Astrocyte (in vitro differentiated cells and primary cell): ENCODE measurements at regions not wholly inside any gene's neighbourhood (a gene's known extent, or its start where the extent isn't known, plus 50 kb on each side); places are given as distances from the start of the nearest gene placed in this dataset.
"Not testable (repeated sequence)": the region's sequence is repeated elsewhere in the genome, so short reads cannot be mapped to it uniquely, and the experiment has no call there.

Experiments
- DNase-seq: peaks from one replicate; pipeline ENCODE4 v3.0.0-alpha.2; 2010; ENCODE audit warnings: low read depth
- FAIRE-seq: peaks from 2 replicates; lab custom pipeline; 2011; peaks lifted over from hg19 to GRCh38; lab: Jason Lieb, UNC
- H2AFZ ChIP-seq: 2 replicates; pipeline ENCODE4 v1.6.0; 2012; ENCODE audit warnings: low read depth, low read length, inconsistent platforms
- H3K27ac ChIP-seq: 2 replicates; pipeline ENCODE4 v1.5.1; 2011; ENCODE audit warnings: low read depth, low read length, inconsistent platforms
- H3K27me3 ChIP-seq: 2 replicates; pipeline ENCODE4 v1.6.0; 2011; ENCODE audit warnings: low read length, inconsistent platforms; ENCODE audit not compliant: insufficient read depth
- H3K36me3 ChIP-seq: 2 replicates; pipeline ENCODE4 v1.5.1; 2011; ENCODE audit warnings: low read length, inconsistent platforms; ENCODE audit not compliant: insufficient read depth
- H3K4me1 ChIP-seq: 2 replicates; pipeline ENCODE4 v1.5.1; 2011; ENCODE audit warnings: low read length, inconsistent platforms; ENCODE audit not compliant: insufficient read depth
- H3K4me2 ChIP-seq: 2 replicates; pipeline ENCODE4 v1.6.0; 2012; ENCODE audit warnings: low read length, inconsistent platforms
- H3K4me3 ChIP-seq: 2 replicates; pipeline ENCODE4 v1.5.1; 2011; ENCODE audit warnings: low read depth, mild to moderate bottlenecking, low read length, inconsistent platforms; ENCODE audit not compliant: insufficient read depth
- H3K79me2 ChIP-seq: 2 replicates; pipeline ENCODE4 v1.6.0; 2012; ENCODE audit warnings: mild to moderate bottlenecking, low read length, inconsistent platforms; ENCODE audit not compliant: insufficient read depth
- H3K9ac ChIP-seq: 2 replicates; pipeline ENCODE4 v1.6.0; 2012; ENCODE audit warnings: mild to moderate bottlenecking, low read length, inconsistent platforms
- H3K9me3 ChIP-seq: 2 replicates; pipeline ENCODE4 v1.5.1; 2012; ENCODE audit warnings: low read depth, mild to moderate bottlenecking, low read length, inconsistent platforms; ENCODE audit not compliant: insufficient read depth
- H4K20me1 ChIP-seq: 2 replicates; pipeline ENCODE4 v1.6.0; 2012; ENCODE audit warnings: low read length, inconsistent platforms; ENCODE audit not compliant: insufficient read depth
- H3K27ac Mint-ChIP-seq: one replicate; pipeline ENCODE4 v1.8.0; 2021; ENCODE audit warnings: mild to moderate bottlenecking, mixed read lengths; ENCODE audit not compliant: unreplicated experiment
- H3K27me3 Mint-ChIP-seq: one replicate; pipeline ENCODE4 v1.8.0; 2021; ENCODE audit warnings: low read depth, mixed read lengths; ENCODE audit not compliant: unreplicated experiment
- H3K36me3 Mint-ChIP-seq: one replicate; pipeline ENCODE4 v1.8.0; 2021; ENCODE audit warnings: low read depth, mixed read lengths; ENCODE audit not compliant: unreplicated experiment
- H3K4me1 Mint-ChIP-seq: one replicate; pipeline ENCODE4 v1.8.0; 2021; ENCODE audit warnings: low read depth, mixed read lengths; ENCODE audit not compliant: unreplicated experiment
- H3K4me3 Mint-ChIP-seq: one replicate; pipeline ENCODE4 v1.8.0; 2021; ENCODE audit warnings: mild to moderate bottlenecking, moderate library complexity, mixed read lengths; ENCODE audit not compliant: unreplicated experiment
- H3K9me3 Mint-ChIP-seq: one replicate; pipeline ENCODE4 v1.8.0; 2021; ENCODE audit warnings: mild to moderate bottlenecking, mixed read lengths; ENCODE audit not compliant: unreplicated experiment
- EZH2 ChIP-seq: IDR thresholded peaks from 2 replicates; pipeline ENCODE4 v1.6.1; 2012; ENCODE audit warnings: mild to moderate bottlenecking, low read length, inconsistent platforms; ENCODE audit not compliant: insufficient read depth
- TF ChIP-seq, protein P1 (sequence below): IDR thresholded peaks from 2 replicates; pipeline ENCODE4 v1.5.1; 2011; ENCODE audit warnings: low read depth, mild to moderate bottlenecking, inconsistent platforms, low read length, moderate library complexity; ENCODE audit not compliant: insufficient read depth

DNA sequence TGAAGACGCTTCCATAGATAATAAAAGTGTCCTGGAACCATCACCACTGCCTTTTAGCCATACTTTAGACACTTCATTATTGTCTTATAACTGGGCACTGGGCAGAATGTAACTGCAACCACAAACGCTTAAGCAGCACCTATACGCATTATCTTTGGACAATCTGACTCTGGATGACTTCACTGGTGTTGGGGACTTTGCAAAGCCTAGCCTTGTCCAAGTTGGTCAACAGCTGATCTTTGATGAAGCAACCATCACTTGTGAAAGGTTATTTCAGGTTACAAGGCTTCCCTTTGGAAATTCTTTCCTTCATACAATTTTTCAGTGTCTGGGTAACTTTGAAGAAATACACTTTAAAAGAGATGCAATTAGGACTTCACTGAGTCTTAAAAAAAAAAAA, 77.8 kb upstream of the ZNF462 start:
- Histone ChIP-seq H3K4me1 (no peaks in the 10 kb centered on the region), H3K4me3 (no peak overlapping the region), H4K20me1 (no peaks in the 10 kb centered on the region), H3K4me2 (no peak overlapping the region), H3K9ac (no peak overlapping the region), H3K27ac (no peak overlapping the region), H3K36me3 (no peaks in the 10 kb centered on the region), H3K9me3 (no peaks in the 10 kb centered on the region), H3K79me2 (no peaks in the 10 kb centered on the region), H3K27me3 (no peaks in the 10 kb centered on the region), H2AFZ (no peak overlapping the region)
- Mint-ChIP-seq H3K4me3 (no peak overlapping the region), H3K27me3 (peaks cover 3% of the 10 kb centered on the region), H3K27ac (peak overlapping the region; percentile 48), H3K36me3 (no peaks in the 10 kb centered on the region), H3K9me3 (no peaks in the 10 kb centered on the region), H3K4me1 (peaks cover 17% of the 10 kb centered on the region)
- no peak for TF ChIP-seq EZH2
- TF ChIP-seq, protein P1, sequence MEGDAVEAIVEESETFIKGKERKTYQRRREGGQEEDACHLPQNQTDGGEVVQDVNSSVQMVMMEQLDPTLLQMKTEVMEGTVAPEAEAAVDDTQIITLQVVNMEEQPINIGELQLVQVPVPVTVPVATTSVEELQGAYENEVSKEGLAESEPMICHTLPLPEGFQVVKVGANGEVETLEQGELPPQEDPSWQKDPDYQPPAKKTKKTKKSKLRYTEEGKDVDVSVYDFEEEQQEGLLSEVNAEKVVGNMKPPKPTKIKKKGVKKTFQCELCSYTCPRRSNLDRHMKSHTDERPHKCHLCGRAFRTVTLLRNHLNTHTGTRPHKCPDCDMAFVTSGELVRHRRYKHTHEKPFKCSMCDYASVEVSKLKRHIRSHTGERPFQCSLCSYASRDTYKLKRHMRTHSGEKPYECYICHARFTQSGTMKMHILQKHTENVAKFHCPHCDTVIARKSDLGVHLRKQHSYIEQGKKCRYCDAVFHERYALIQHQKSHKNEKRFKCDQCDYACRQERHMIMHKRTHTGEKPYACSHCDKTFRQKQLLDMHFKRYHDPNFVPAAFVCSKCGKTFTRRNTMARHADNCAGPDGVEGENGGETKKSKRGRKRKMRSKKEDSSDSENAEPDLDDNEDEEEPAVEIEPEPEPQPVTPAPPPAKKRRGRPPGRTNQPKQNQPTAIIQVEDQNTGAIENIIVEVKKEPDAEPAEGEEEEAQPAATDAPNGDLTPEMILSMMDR: no peak
- DNase-seq (no peak), FAIRE-seq (no peak)

DNA sequence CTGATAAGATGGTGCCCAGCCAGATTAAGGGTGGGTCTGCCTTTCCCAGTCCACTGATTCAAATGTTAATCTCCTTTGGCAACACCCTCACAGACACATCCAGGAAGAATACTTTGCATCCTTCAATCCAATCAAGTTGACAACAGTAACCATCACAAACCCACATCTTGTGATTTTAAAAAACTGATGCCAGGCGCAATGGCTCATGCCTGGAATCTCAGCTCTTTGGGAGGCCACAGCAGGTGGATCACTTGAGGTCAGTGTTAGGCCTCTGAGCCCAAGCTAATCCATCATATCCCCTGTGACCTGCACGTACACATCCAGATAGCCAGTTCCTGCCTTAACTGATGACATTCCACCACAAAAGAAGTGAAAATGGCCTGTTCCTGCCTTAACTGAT, 74.9 kb upstream of the ZNF462 start:
- not testable (repeated sequence) for H3K79me2 ChIP-seq, H2AFZ ChIP-seq, H3K4me3 ChIP-seq, H3K9me3 Mint-ChIP-seq, H3K9me3 ChIP-seq, H3K27ac ChIP-seq, H3K4me1 ChIP-seq, H3K36me3 Mint-ChIP-seq, FAIRE-seq, H3K4me3 Mint-ChIP-seq, H3K36me3 ChIP-seq, H3K27me3 Mint-ChIP-seq, DNase-seq, H3K9ac ChIP-seq, H3K27me3 ChIP-seq, H3K27ac Mint-ChIP-seq, H4K20me1 ChIP-seq, H3K4me2 ChIP-seq
- peaks cover 17% of the 10 kb centered on the region for H3K4me1 Mint-ChIP-seq

DNA sequence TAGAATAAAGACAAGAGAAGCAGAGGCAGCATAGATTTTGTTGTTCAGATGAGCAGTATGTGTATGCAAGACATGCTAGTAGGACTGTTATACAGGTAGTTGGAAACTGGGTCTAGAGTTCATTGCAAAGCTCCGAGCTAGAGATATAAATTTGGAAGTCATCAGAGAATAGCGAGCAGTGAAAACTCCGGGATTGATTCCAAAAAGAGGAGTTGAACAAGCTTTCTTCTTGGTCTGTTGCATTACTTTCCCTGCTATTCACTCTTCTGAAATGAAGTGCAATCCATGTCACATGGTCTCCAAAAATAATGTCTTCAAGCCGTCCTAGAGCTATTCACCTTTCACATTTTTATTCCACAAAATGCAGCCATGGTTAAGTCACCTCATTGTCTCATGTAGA, 67.9 kb upstream of the ZNF462 start:
- Mint-ChIP-seq H3K4me1 (peaks cover 28% of the 10 kb centered on the region), H3K27ac (no peak overlapping the region), H3K27me3 (no peaks in the 10 kb centered on the region), H3K36me3 (no peaks in the 10 kb centered on the region), H3K4me3 (no peak overlapping the region), H3K9me3 (peaks cover 1% of the 10 kb centered on the region)
- no peak for FAIRE-seq
- no peaks in the 10 kb centered on the region for H3K9me3 ChIP-seq
- no peak overlapping the region for H3K4me3 ChIP-seq
- no peak overlapping the region for H3K9ac ChIP-seq
- peaks cover 12% of the 10 kb centered on the region for H3K4me1 ChIP-seq
- H3K4me2 ChIP-seq: no peak overlapping the region
- H3K79me2 ChIP-seq: no peaks in the 10 kb centered on the region
- H3K27ac ChIP-seq: no peak overlapping the region
- TF ChIP-seq, protein P1: no peak
- no peak for TF ChIP-seq EZH2
- H4K20me1 ChIP-seq: no peaks in the 10 kb centered on the region
- no peaks in the 10 kb centered on the region for H3K27me3 ChIP-seq
- no peak overlapping the region for H2AFZ ChIP-seq
- DNase-seq: no peak
- no peaks in the 10 kb centered on the region for H3K36me3 ChIP-seq
